ENCODE measurements at regions not wholly inside any gene's neighbourhood (a gene's known extent, or its start where the extent isn't known, plus 50 kb on each side); places are given as distances from the start of the nearest gene placed in this dataset.
A peak's percentile ranks its signal among the peaks of the same experiment; 100 is the strongest.

DNA sequence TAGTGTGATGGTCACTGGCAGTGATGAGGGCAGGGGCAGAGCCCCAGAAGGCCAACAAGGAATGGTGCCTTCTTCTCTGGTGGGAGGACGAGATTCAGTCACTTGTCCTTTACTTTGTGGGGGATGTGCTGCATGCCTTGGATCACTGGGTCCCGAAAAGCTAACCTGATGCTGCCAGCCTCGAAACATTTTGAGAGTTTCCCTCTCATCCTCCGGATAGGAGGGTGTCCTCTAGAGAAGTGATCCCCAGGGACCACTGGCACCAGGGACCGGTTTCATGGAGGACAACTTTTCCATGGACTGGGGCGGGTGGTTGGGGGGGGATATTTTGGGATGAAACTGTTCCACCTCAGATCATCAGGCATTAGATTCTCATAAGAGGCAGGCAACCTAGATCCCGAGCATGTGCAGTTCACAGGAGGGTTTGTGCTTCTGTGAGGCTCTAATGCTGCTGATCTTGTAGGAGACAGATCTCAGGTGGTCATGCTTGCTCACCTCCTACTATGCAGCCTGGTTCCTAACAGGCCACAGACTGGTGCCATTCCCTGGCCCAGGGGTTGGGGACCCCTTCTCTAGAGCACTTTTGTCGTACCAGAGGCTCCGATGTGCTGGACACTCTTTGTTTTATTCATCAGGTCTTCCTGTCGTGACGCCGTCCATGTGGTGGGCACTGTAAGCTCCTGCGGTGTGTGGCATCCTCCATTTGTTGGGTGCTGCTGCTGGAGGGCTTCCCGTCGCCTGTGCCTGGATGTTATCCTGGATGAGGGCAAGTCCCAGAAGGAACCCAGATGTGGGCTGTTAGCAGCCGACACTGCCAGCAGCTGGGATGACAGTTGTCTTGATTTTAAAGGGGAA, 68.5 kb upstream of the HDAC4 start:
- no peaks in the 10 kb centered on the region for H3K36me3 Mint-ChIP-seq
- H3K9me3 Mint-ChIP-seq = peaks cover 0 to 4% (median 0%) of the 10 kb centered on the region in 7 donors
- H3K27ac Mint-ChIP-seq = no peak overlapping the region
- H3K4me1 Mint-ChIP-seq = no peaks in the 10 kb centered on the region
- H3K27me3 Mint-ChIP-seq = peaks cover 18 to 27% (median 25%) of the 10 kb centered on the region in 3 donors
- H3K4me3 Mint-ChIP-seq = no peak overlapping the region
- DNase-seq (no peak), ATAC-seq (ENCODE audit: low read depth in 2 of 2) (no peak)

DNA sequence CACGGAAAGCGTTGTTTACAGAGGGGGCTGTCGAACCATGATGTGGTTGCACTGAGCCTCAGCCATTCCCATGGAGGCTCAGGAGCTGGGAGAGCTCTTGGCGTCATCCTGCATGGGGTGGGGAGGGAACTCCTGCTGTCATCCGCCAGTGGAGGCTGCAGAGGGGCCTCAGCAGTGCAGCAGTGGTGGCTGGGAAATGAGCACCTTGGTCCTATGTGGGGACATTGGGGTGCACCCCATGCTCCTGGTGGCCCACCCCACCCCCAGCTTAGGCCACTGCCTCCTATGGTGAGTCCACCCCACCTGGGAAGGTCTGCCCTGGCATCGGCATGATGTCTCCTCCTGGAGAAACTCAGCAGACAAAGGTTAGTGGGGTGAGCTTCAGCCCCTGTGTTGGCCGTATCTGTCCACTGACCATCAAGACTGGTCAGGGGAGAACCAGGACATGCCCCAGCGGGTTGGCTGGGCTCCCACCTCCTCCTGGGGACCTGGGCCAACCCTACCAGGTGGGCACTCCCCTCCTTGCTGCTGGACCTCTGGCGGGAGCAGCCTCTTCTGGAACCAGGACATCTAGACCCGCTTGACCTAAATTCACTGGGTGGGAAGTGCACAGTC, 67.8 kb upstream of the HDAC4 start:
- Mint-ChIP-seq H3K4me1 (no peaks in the 10 kb centered on the region), H3K9me3 (peaks cover 0 to 4% (median 0%) of the 10 kb centered on the region in 7 donors), H3K27me3 (peaks cover 12 to 24% (median 20%) of the 10 kb centered on the region in 3 donors), H3K36me3 (no peaks in the 10 kb centered on the region), H3K4me3 (no peak overlapping the region), H3K27ac (no peak overlapping the region)
- ATAC-seq (ENCODE audit: low read depth in 2 of 2) (no peak), DNase-seq (no peak)

DNA sequence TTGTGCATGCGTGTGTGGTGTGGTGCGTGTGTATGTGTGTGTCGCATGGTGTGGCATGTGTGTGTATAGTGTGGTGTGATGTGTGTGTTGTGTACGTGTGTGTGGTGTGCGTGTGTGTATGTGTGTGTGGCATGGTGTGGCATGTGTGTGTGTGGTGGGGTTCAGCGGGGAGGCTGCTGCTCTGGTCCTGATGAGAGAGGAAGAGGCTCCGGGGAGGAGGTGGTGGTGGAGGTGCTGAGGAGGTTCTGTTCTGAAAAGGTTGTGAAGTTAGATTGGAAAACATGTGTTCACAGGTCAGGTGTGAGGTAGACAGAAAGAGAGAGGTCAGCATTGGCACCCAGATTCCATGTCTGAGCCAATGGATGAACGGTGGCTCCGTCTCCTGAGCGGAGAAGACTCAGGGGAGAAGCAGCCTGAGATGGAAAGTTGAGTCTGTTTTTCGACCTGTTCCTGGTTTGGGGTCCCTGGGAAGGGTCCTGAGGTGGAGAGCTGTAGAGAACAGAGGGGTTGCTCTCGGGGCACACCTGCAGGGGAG, 67.2 kb upstream of the HDAC4 start:
- Mint-ChIP-seq H3K4me1 (no peaks in the 10 kb centered on the region), H3K27me3 (peaks cover 12 to 24% (median 15%) of the 10 kb centered on the region in 3 donors), H3K9me3 (peaks cover 0 to 4% (median 0%) of the 10 kb centered on the region in 7 donors), H3K36me3 (no peaks in the 10 kb centered on the region), H3K4me3 (no peak overlapping the region), H3K27ac (no peak overlapping the region)
- ATAC-seq (ENCODE audit: low read depth in 2 of 2) = no peak
- no peak for DNase-seq

DNA sequence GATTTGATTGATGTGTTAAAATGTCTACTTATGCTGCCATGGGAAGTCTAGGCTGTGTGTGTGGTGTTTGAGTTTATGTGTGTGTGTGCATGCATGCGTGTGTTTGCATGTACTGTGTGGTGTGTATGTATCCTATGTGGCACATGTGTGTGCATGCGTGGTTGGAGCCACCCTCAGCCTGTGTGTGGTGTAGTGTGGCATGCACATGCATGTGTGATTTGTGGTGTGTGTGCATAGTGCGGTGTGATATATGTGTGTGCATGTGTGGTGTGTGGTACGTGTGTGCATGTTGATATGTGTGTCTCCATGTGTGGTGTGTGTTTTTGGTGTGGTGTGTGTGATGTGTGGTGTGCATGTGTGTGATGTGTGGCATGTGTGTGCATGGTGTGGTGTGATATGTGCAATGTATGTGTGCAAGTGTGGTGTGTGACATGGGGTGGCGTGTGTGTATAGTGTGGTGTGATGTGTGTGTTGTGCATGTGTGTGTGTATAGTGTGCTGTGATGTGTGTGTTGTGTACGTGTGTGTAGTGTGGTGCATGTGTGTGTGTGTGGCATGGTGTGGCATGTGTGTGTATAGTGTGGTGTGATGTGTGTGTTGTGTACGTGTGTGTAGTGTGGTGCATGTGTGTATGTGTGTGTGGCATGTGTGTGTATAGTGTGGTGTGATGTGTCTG, 66.6 kb upstream of the HDAC4 start:
- no peak for DNase-seq
- no peak overlapping the region for H3K4me3 Mint-ChIP-seq
- no peak for ATAC-seq (ENCODE audit: low read depth in 2 of 2)
- H3K4me1 Mint-ChIP-seq = no peaks in the 10 kb centered on the region
- no peak overlapping the region for H3K27ac Mint-ChIP-seq
- no peaks in the 10 kb centered on the region for H3K36me3 Mint-ChIP-seq
- H3K9me3 Mint-ChIP-seq = peaks cover 0 to 4% (median 0%) of the 10 kb centered on the region in 7 donors
- H3K27me3 Mint-ChIP-seq = peaks cover 7 to 18% (median 9%) of the 10 kb centered on the region in 3 donors

DNA sequence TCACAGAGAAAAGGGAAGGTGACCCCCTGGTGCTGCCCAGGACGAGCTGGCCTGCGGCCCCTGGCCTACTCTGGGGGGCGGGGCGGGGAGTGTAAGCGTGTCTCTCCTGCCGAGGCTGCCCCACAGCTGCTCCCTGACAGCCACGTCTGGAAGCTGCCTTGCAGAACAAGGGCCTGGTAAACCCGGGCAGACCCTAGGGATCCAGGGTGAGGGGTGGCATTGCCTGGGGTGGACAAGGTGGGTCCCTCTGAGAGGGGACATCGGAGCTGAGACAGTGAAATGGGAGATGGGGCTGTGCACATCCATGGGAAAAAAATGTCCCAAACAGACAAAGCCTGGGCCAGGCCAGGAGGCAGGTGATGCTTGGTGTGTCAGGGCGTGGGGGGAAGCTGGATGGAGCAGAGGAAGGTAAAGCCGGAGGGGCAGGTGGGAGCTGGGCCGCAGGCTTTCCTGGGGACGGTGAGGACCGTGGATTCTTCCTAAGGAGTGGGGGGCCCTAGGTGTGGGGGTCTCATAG, 66.0 kb upstream of the HDAC4 start:
- Mint-ChIP-seq H3K36me3 (no peaks in the 10 kb centered on the region), H3K4me3 (no peak overlapping the region), H3K4me1 (no peaks in the 10 kb centered on the region), H3K27me3 (peaks cover 2 to 16% (median 6%) of the 10 kb centered on the region in 3 donors), H3K27ac (peak overlapping the region in 1 of 6 donors; percentile 60), H3K9me3 (peaks cover 0 to 4% (median 0%) of the 10 kb centered on the region in 7 donors)
- ATAC-seq (ENCODE audit: low read depth in 2 of 2) (no peak), DNase-seq (no peak)

DNA sequence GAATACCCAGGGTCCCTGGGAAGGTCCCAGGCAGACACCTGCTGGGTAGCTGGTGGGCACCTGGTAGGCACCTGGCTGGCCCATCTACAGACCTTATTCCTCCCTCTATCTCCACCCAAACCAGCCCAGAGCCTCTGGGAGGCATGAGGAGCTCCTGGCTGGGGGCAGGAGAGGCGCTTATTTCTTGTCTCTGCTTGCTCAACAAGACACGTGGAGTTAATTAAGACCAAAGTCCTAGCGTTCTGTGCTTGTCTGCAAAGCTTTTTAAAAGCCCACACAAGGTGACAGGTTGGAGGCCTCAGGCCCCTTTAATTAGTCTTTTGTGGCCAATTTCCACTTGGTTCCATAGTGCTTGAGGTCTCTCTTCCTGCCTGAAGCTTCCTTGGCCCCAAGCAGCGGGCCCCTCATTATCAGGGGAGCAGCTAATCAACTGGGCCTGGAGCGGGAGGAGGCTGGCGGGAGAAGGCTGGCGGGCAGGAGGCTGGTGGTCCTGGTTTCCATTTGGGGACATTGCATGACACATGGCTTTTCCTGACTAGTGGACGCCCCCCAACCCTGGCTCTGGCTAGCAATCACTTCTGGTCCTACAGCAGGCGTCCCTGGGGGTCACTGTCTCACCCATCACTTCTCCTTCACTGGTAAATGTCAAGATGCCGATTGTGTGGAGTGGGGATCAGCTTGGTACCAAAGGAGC, 65.4 kb upstream of the HDAC4 start:
- Mint-ChIP-seq H3K27me3 (peaks cover 0 to 15% (median 5%) of the 10 kb centered on the region in 3 donors), H3K9me3 (peaks cover 0 to 4% (median 0%) of the 10 kb centered on the region in 7 donors), H3K4me3 (no peak overlapping the region), H3K4me1 (no peaks in the 10 kb centered on the region), H3K27ac (no peak overlapping the region), H3K36me3 (no peaks in the 10 kb centered on the region)
- no peak for ATAC-seq (ENCODE audit: low read depth in 2 of 2)
- no peak for DNase-seq

DNA sequence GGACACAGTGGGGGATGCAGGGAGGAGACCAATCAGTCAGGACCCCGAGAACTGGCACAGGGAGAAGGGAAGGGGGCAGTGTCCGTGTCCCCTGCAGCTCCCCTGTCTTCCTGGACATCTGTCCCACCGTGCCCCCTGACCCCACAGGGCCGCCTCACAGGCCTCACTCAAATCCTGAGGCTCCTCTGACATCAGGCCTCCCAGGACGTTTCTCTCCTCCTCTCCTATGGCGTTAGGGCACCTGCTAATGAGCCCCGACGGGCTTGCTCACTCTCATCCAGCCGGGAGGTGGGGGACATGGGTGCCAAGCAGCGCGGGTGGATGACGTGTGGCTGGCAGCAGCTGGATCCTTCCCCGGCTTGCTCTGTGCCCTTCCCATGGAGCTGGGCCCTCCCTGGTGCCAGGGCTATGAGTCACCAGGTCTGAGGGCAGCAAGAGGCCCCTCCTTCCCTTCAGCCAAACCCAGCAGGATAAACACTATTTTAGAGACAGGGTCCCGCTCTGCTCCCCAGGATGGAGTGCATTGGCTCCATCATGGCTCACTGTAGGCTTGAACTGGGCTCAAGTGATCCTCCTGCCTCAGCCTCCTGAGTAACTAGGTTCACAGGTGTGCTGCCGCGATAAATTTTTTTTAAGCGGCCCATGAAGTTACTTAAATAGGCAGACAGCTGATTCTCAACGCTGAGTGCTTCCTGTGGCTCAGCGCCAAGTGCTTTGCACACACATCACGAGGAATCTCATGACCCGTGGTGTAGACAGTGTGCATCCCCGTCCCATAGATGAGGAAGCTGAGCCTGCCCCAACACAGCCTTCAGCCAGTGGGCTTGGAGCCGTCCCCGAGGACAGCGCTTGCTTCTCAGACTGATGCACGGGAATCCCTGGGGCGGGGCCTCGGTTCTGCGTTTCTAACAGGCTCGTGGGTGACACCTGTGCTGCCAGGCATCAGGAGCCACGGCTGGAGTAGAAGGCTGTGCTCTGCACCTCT, 64.5 kb upstream of the HDAC4 start:
- no peak overlapping the region for H3K4me3 Mint-ChIP-seq
- H3K27me3 Mint-ChIP-seq = peaks cover 0 to 11% (median 5%) of the 10 kb centered on the region in 3 donors
- ATAC-seq (ENCODE audit: low read depth in 2 of 2) (no peak), DNase-seq (no peak)
- peaks cover 0 to 4% (median 0%) of the 10 kb centered on the region in 7 donors for H3K9me3 Mint-ChIP-seq
- H3K4me1 Mint-ChIP-seq = no peaks in the 10 kb centered on the region
- H3K36me3 Mint-ChIP-seq = no peaks in the 10 kb centered on the region
- H3K27ac Mint-ChIP-seq = no peak overlapping the region

DNA sequence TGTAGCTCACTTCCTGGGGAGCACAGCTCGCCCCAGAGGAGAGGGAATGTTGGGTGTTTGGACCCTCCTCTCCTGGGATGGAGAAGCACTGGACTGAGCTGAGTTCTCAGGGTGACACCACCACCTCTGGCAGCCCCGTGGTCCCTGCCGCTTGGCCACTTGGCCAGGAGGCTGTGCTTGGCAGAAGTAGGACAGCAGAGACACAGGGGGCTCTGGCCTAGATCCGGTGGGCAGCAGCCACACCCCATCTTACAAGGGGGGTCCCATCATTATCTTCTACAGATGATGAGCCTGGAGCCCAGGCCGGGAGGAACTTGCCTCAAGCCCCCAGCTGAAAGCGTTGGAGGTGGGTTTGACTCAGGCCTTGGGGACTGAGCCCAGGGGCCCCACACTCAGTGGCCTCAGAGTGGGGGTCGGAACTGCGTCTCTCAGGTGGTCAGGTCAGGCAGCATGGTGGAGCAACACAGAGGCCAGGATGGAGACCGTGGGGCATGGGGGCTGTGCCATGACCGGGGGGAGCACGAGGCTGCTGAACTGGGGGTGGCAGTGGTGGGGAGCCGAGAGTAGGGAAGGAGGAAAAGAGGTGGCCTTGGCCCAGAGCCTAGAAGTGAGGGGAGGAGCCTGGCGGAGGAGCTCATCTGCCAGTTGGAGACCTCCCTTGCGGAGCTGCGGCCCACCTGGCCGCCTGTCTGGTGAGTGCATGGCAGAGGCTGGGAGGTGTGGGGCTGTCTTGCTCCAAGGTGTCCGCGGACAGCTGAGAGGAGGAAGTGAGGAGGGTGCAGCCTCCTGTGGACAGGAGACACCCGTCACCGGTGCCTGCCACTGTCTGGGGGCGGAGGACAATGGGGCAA, 63.6 kb upstream of the HDAC4 start:
- Mint-ChIP-seq H3K4me3 (no peak overlapping the region), H3K27me3 (peaks cover 9 to 18% (median 10%) of the 10 kb centered on the region in 3 donors), H3K36me3 (peaks cover 5 to 7% of the 10 kb centered on the region in 2 donors), H3K27ac (peak overlapping the region in 1 of 6 donors; percentile 13), H3K4me1 (no peaks in the 10 kb centered on the region), H3K9me3 (peaks cover 0 to 4% (median 0%) of the 10 kb centered on the region in 7 donors)
- DNase-seq (no peak), ATAC-seq (ENCODE audit: low read depth in 2 of 2) (no peak)

DNA sequence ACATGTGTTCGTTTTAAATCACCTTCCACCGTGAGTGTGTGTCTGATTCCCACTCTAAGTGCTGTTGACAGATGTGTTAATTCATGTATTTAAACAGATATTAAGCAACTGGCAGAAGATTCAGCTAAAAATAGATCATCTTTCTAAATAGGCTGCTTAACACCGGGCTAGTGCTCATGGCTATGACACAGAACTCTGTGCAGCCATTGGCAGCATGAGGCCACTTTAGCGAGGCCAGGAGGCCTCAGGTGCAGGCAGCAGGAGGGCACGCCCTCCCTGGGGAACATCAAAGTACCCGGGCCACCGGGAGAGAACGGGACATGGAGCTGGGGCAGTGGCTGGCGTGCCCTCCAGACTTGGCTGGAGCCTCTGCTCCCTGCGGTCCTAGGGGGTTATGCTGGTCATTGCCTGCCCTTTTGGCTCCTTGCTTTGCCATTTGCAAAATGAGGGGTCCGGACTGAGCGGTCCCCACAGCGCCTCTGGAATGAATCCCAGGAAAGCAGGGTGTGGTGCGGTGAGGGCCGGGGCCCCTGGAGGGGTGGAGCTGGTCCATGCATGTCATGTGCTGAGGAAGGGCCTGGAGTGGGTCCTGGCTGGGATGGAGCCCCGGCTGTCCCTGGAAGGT, 62.8 kb upstream of the HDAC4 start:
- Mint-ChIP-seq H3K36me3 (peaks cover 5 to 7% of the 10 kb centered on the region in 2 donors), H3K4me3 (no peak overlapping the region), H3K4me1 (no peaks in the 10 kb centered on the region), H3K27me3 (peaks cover 10 to 19% (median 10%) of the 10 kb centered on the region in 3 donors), H3K9me3 (peaks cover 0 to 4% (median 0%) of the 10 kb centered on the region in 7 donors), H3K27ac (peak overlapping the region in 1 of 6 donors; percentile 13)
- DNase-seq = no peak
- ATAC-seq (ENCODE audit: low read depth in 2 of 2) = no peak

DNA sequence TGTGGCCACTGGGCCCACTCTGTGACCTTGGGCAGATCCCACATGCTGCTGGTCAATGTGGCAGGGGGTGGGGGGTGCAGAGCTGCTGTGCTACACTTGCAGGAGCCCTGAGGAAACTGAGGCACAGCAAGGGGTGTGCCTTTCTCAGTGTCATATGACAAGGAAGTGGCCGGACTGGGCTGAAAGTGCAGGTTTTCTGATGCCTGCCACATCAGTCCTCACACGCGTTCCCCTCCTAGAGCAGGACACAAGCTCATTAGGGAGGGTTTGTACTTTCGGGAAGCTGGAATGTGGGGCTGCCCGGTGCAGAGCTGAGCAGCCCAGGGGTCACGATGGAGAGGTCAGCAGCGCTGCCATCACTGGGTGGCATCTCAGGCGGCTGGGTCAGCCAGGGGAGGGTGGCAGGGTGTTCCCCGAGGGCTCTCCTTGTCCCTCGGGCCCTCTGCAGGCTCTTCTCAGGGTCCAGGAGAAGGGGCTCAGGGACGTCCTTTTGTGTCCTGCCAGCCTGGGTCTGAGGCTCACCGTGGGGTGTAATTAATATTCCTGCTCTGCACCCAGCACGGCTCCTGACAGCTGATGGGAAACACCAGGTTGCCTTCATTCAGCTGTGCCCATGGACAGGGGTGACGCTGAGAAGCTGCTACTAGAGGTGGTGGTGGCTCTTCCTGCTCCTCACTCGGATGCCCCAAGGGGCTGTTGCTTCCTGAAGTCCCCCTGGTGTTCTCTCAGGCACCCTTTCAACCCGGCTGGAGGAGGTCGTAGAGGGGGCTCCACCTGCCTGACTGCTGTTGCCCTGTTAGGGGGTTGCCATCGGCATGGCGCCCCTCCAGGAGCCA, 62.1 kb upstream of the HDAC4 start:
- Mint-ChIP-seq H3K27ac (peak overlapping the region in 1 of 6 donors; percentile 6), H3K9me3 (peaks cover 0 to 4% (median 0%) of the 10 kb centered on the region in 7 donors), H3K27me3 (peaks cover 10 to 27% (median 17%) of the 10 kb centered on the region in 3 donors), H3K36me3 (peaks cover 5 to 7% of the 10 kb centered on the region in 2 donors), H3K4me1 (no peaks in the 10 kb centered on the region), H3K4me3 (no peak overlapping the region)
- ATAC-seq (ENCODE audit: low read depth in 2 of 2) = no peak
- DNase-seq = no peak
